ENCODE measurements at regions not wholly inside any gene's neighbourhood (a gene's known extent, or its start where the extent isn't known, plus 50 kb on each side); places are given as distances from the start of the nearest gene placed in this dataset.

GRCh38 chr2:67891642-67892041 lies 171.2 kb downstream of the C1D start:
- WGBS: 44% methylated on average over 1 of the region's 1 CpG

DNA sequence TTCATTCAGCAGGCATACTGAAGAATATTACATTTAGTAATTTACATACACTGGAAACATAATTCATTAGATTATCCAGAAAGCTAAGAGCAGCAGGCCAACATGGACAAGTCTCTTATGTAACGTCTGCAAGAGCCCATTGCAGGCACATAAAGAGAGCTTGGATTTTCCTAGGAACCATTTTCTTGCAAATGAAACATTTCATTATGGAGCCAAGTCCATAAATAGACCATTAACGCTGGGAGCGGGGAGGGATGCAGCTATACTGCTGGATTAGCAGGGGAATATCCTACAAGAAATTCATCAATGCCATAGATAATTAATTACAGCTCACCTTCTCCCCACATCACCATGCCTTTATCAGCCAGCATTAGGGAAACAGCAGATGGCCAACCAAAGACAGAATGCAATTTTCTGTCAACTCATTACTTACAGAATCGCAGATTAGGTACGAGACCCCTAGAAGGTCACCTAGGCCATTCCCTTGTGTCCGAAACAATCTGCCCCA lies 170.4 kb downstream of the C1D start:
- H3K9me3 ChIP-seq (ENCODE audit: control insufficient read depth in 4 of 4, low read length in 3 of 4): no peaks in the 10 kb centered on the region
- no peak for DNase-seq (ENCODE audit: low spot score)
- no peak overlapping the region for H3K9ac ChIP-seq (ENCODE audit: low read depth in 1 of 2, low read length in 2 of 2)
- WGBS: 83% methylated on average over 6 of the region's 6 CpGs
- no peaks in the 10 kb centered on the region for H3K36me3 ChIP-seq (ENCODE audit: control insufficient read depth in 4 of 4, insufficient read depth in 3 of 4, low read depth in 1 of 4, low read length in 3 of 4)
- H3K4me3 ChIP-seq (ENCODE audit: low read depth in 1 of 3, low read length in 3 of 3): no peak overlapping the region
- TF ChIP-seq CTCF (IDR thresholded peaks at IDR 0.05; ENCODE audit: low read depth, low read length, missing input control) (no peak), FOXA1 (IDR thresholded peaks at IDR 0.05) (no peak), NR2F2 (IDR thresholded peaks at IDR 0.05) (no peak), TAF1 (conservative IDR thresholded peaks at IDR 0.05) (no peak), HNF4G (IDR thresholded peaks at IDR 0.05) (no peak), HNF4A (conservative IDR thresholded peaks at IDR 0.05) (no peak)
- TF ChIP-seq, protein P1, sequence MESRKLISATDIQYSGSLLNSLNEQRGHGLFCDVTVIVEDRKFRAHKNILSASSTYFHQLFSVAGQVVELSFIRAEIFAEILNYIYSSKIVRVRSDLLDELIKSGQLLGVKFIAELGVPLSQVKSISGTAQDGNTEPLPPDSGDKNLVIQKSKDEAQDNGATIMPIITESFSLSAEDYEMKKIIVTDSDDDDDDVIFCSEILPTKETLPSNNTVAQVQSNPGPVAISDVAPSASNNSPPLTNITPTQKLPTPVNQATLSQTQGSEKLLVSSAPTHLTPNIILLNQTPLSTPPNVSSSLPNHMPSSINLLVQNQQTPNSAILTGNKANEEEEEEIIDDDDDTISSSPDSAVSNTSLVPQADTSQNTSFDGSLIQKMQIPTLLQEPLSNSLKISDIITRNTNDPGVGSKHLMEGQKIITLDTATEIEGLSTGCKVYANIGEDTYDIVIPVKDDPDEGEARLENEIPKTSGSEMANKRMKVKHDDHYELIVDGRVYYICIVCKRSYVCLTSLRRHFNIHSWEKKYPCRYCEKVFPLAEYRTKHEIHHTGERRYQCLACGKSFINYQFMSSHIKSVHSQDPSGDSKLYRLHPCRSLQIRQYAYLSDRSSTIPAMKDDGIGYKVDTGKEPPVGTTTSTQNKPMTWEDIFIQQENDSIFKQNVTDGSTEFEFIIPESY (IDR thresholded peaks at IDR 0.05): no peak
- TF ChIP-seq, protein P2, sequence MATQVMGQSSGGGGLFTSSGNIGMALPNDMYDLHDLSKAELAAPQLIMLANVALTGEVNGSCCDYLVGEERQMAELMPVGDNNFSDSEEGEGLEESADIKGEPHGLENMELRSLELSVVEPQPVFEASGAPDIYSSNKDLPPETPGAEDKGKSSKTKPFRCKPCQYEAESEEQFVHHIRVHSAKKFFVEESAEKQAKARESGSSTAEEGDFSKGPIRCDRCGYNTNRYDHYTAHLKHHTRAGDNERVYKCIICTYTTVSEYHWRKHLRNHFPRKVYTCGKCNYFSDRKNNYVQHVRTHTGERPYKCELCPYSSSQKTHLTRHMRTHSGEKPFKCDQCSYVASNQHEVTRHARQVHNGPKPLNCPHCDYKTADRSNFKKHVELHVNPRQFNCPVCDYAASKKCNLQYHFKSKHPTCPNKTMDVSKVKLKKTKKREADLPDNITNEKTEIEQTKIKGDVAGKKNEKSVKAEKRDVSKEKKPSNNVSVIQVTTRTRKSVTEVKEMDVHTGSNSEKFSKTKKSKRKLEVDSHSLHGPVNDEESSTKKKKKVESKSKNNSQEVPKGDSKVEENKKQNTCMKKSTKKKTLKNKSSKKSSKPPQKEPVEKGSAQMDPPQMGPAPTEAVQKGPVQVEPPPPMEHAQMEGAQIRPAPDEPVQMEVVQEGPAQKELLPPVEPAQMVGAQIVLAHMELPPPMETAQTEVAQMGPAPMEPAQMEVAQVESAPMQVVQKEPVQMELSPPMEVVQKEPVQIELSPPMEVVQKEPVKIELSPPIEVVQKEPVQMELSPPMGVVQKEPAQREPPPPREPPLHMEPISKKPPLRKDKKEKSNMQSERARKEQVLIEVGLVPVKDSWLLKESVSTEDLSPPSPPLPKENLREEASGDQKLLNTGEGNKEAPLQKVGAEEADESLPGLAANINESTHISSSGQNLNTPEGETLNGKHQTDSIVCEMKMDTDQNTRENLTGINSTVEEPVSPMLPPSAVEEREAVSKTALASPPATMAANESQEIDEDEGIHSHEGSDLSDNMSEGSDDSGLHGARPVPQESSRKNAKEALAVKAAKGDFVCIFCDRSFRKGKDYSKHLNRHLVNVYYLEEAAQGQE (IDR thresholded peaks at IDR 0.05): no peak
- H3K4me1 ChIP-seq (ENCODE audit: control insufficient read depth in 4 of 4, insufficient read depth in 4 of 4, low read length in 3 of 4): no peaks in the 10 kb centered on the region
- H3K27me3 ChIP-seq (ENCODE audit: control insufficient read depth in 4 of 4, insufficient read depth in 4 of 4, low read length in 3 of 4): no peaks in the 10 kb centered on the region
- no peak overlapping the region for H3K27ac ChIP-seq (ENCODE audit: low read depth in 1 of 2, low read length in 2 of 2)

More at GRCh38 chr2:67891642-67892041, 171.2 kb downstream of the C1D start:
- Histone ChIP-seq H3K9me3 (ENCODE audit: control insufficient read depth in 4 of 4, low read length in 3 of 4) (no peaks in the 10 kb centered on the region), H3K36me3 (ENCODE audit: control insufficient read depth in 4 of 4, insufficient read depth in 3 of 4, low read depth in 1 of 4, low read length in 3 of 4) (no peaks in the 10 kb centered on the region), H3K27ac (ENCODE audit: low read depth in 1 of 2, low read length in 2 of 2) (no peak overlapping the region), H3K4me1 (ENCODE audit: control insufficient read depth in 4 of 4, insufficient read depth in 4 of 4, low read length in 3 of 4) (no peaks in the 10 kb centered on the region), H3K9ac (ENCODE audit: low read depth in 1 of 2, low read length in 2 of 2) (no peak overlapping the region), H3K27me3 (ENCODE audit: control insufficient read depth in 4 of 4, insufficient read depth in 4 of 4, low read length in 3 of 4) (no peaks in the 10 kb centered on the region), H3K4me3 (ENCODE audit: low read depth in 1 of 3, low read length in 3 of 3) (no peak overlapping the region)
- no peak for DNase-seq (ENCODE audit: low spot score)
- TF ChIP-seq ATF3 (IDR thresholded peaks at IDR 0.05) (no peak), TAF1 (conservative IDR thresholded peaks at IDR 0.05) (no peak), FOXA2 (IDR thresholded peaks at IDR 0.05) (no peak), HNF4G (IDR thresholded peaks at IDR 0.05) (no peak), NR2F2 (IDR thresholded peaks at IDR 0.05) (no peak), RAD21 (IDR thresholded peaks at IDR 0.05) (no peak), YY1 (IDR thresholded peaks at IDR 0.05) (no peak), FOXA1 (IDR thresholded peaks at IDR 0.05) (no peak), SP1 (IDR thresholded peaks at IDR 0.05) (no peak)
- TF ChIP-seq, protein P1 (IDR thresholded peaks at IDR 0.05): no peak
